Brain microvascular endothelial cell (primary cell): ENCODE measurements at regions not wholly inside any gene's neighbourhood (a gene's known extent, or its start where the extent isn't known, plus 50 kb on each side); places are given as distances from the start of the nearest gene placed in this dataset.

Experiments used
- DNase-seq: peaks from one replicate; pipeline ENCODE4 v3.0.0-alpha.2; 2020
- H3K27ac ChIP-seq: fragments of 250-450 bp; sonication (Bioruptor Pico); 2 replicates; pipeline ENCODE4 v1.5.1; 2020; ENCODE audit warnings: mild to moderate bottlenecking, moderate library complexity
- H3K27me3 ChIP-seq: fragments of 250-450 bp; sonication (Bioruptor Pico); replicated peaks from 2 replicates; pipeline ENCODE4 v1.5.1; 2020; ENCODE audit warnings: mild to moderate bottlenecking
- H3K36me3 ChIP-seq: fragments of 250-450 bp; sonication (Bioruptor Pico); replicated peaks from 2 replicates; pipeline ENCODE4 v1.5.1; 2020; ENCODE audit warnings: mild to moderate bottlenecking
- H3K4me3 ChIP-seq: 2 replicates; pipeline ENCODE4 v1.5.1; 2011; ENCODE audit warnings: low read depth, mild to moderate bottlenecking, control low read depth, low read length, moderate library complexity
- in situ Hi-C: cut with HindIII; loops from 2 replicates; pipeline ENCODE4 v1.10.0; 2017; ENCODE audit warnings: low sequenced_read_pairs, low pct_ligation_motif_present
- TF ChIP-seq, protein P1 (sequence below): IDR thresholded peaks from 2 replicates; pipeline ENCODE4 v1.5.1; 2011; ENCODE audit warnings: low read depth, mild to moderate bottlenecking, moderate library complexity, low read length, control low read depth, inconsistent platforms; ENCODE audit errors: missing control alignments

DNA sequence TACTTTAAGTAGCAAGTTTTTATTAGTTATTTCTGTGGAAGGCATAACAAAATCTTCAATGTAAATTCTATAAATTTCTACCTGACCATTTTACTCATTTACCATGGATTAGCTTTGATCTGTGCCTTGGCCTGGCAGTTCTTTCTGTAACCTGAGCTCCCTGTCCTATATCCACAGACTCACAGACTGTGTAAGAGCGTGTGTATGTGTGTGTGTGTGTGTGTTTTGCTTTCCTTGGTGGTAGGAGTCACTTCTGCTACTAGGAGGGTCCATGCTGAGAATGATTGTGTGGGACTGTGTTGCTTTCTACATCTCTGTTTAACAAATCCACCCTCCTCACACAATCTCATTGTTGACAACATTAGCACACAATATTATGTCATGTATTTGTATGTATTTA is 221.2 kb upstream of the PELI2 start:
- no peak for DNase-seq
- no peaks in the 10 kb centered on the region for H3K27me3 ChIP-seq
- H3K4me3 ChIP-seq: no peak overlapping the region
- TF ChIP-seq, protein P1, sequence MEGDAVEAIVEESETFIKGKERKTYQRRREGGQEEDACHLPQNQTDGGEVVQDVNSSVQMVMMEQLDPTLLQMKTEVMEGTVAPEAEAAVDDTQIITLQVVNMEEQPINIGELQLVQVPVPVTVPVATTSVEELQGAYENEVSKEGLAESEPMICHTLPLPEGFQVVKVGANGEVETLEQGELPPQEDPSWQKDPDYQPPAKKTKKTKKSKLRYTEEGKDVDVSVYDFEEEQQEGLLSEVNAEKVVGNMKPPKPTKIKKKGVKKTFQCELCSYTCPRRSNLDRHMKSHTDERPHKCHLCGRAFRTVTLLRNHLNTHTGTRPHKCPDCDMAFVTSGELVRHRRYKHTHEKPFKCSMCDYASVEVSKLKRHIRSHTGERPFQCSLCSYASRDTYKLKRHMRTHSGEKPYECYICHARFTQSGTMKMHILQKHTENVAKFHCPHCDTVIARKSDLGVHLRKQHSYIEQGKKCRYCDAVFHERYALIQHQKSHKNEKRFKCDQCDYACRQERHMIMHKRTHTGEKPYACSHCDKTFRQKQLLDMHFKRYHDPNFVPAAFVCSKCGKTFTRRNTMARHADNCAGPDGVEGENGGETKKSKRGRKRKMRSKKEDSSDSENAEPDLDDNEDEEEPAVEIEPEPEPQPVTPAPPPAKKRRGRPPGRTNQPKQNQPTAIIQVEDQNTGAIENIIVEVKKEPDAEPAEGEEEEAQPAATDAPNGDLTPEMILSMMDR: no peak
- in situ Hi-C loops: no loop called here
- no peaks in the 10 kb centered on the region for H3K36me3 ChIP-seq
- no peak overlapping the region for H3K27ac ChIP-seq

DNA sequence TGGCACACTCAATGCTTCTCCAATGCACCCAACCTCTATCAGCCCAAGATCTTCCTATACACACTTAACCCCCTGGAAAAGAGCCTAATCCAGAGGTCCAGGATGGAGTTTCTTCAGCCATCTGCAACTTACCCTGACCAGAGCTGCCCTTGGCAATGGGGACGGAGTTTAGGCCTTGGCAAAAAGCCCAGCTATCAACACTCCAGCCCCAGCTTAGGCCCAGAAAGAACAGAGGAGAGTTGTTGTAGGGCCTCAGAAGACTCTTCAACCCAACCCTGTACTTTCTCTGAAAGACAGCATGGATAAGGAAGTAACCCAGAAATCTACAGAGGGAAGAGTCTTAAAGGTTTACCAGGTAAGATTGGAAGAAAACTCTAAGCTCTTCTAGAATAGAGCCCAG is 219.3 kb upstream of the PELI2 start:
- H3K27ac ChIP-seq: no peak overlapping the region
- no peaks in the 10 kb centered on the region for H3K36me3 ChIP-seq
- H3K4me3 ChIP-seq: no peak overlapping the region
- in situ Hi-C loops: no loop called here
- TF ChIP-seq, protein P1: no peak
- H3K27me3 ChIP-seq: no peaks in the 10 kb centered on the region
- DNase-seq: no peak

DNA sequence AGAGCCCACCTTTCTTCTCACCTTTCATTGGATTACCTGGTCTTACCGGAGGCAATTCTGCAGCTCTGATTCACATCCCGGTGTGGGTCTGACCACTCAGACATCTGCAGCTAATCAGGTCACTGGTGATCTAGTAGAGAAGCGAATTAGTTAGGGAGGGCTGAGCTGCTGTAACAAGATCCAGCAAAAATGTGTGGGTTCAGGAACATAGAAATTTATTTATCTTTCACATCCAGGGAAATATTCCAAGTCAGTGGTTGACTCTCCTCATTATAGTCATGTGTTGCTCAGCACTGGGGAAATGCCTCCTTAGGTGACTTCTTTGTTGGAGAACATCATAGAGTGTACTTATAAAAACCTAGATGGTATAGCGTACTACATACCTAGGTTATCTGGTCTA is 218.7 kb upstream of the PELI2 start:
- no peaks in the 10 kb centered on the region for H3K27me3 ChIP-seq
- in situ Hi-C loops: no loop called here
- DNase-seq: no peak
- H3K36me3 ChIP-seq: no peaks in the 10 kb centered on the region
- H3K4me3 ChIP-seq: no peak overlapping the region
- TF ChIP-seq, protein P1: no peak
- H3K27ac ChIP-seq: no peak overlapping the region

DNA sequence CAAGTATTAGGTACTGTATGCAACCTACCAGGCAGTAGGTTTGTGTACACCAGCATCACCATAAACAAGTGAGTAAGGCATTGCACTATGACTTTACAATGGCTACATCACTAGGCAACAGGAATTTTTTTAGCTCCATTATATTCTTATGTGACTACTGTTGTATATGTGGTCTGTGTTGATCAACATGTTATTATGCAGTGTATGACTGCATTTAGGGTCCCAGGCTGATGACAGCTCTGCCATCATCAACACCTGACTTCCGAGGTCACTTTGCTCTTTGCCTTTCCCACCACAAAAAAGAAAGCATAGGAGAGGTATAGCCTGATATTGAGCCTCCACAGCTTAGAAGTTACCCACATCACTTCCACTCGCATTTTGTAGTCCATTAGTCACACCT is 217.5 kb upstream of the PELI2 start:
- Histone ChIP-seq H3K36me3 (no peaks in the 10 kb centered on the region), H3K27me3 (no peaks in the 10 kb centered on the region), H3K27ac (no peak overlapping the region), H3K4me3 (no peak overlapping the region)
- DNase-seq: no peak
- in situ Hi-C loops: no loop called here
- TF ChIP-seq, protein P1: no peak

DNA sequence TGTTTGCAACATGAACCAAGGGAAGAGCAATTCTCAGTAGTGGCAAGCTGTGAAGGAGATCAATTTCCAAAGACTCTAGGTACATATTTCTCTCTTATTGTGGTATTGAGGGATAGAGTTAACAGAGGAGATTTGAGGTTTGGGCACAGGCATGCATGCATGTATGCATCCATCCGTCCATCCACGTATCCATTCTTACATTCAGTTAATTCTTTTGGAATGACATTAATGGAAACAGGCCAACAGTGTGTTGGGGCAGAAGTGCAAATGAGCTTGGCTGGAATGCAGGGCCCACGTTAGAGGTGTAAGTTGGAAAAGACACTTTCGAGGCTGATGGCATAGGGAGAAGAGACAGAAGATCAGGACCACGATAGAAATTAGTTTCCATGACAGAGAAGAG is 216.9 kb upstream of the PELI2 start:
- in situ Hi-C loops: no loop called here
- TF ChIP-seq, protein P1: no peak
- no peaks in the 10 kb centered on the region for H3K36me3 ChIP-seq
- no peaks in the 10 kb centered on the region for H3K27me3 ChIP-seq
- H3K4me3 ChIP-seq: no peak overlapping the region
- DNase-seq: no peak
- no peak overlapping the region for H3K27ac ChIP-seq

DNA sequence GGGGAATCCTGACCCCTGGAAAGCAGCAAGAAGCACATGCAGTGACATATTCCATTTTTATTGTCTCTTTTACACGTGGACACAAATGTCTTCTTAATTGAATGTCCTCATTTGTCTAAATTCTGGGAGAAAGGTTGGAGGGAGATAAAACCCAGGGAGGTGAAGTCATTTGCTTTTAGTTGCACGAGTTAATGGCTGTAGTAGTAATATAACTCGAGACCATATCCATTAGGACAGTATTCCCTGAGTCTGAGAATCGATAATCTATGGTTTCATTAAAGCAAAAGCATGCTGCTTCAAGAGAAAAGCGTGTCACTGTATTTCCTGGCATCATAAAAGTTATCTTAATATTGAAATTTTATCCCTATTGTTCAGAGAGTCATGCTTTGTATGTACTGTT is 216.0 kb upstream of the PELI2 start:
- H3K27ac ChIP-seq: no peak overlapping the region
- no peak for DNase-seq
- TF ChIP-seq, protein P1: no peak

More for the DNA sequence above, 216.0 kb upstream of the PELI2 start:
- Histone ChIP-seq H3K27me3 (no peaks in the 10 kb centered on the region), H3K4me3 (no peak overlapping the region), H3K36me3 (no peaks in the 10 kb centered on the region)
- in situ Hi-C loops: no loop called here
